Progenitor cell of endocrine pancreas (in vitro differentiated cells): ENCODE measurements at regions not wholly inside any gene's neighbourhood (a gene's known extent, or its start where the extent isn't known, plus 50 kb on each side); places are given as distances from the start of the nearest gene placed in this dataset.

Experiments
- DNase-seq: peaks from one replicate; pipeline ENCODE4 v3.0.0; 2021; ENCODE audit warnings: low spot score; ENCODE audit not compliant: unreplicated experiment
- H3K27ac Mint-ChIP-seq: 2 replicates; pipeline ENCODE4 v1.8.0; 2021; ENCODE audit warnings: mild to moderate bottlenecking, moderate library complexity, mixed read lengths
- H3K27me3 Mint-ChIP-seq: 2 replicates; pipeline ENCODE4 v1.8.0; 2021; ENCODE audit warnings: mixed read lengths
- H3K36me3 Mint-ChIP-seq: 2 replicates; pipeline ENCODE4 v1.8.0; 2022; ENCODE audit warnings: mixed read lengths; ENCODE audit not compliant: insufficient read depth
- H3K4me1 Mint-ChIP-seq: 2 replicates; pipeline ENCODE4 v1.8.0; 2021; ENCODE audit warnings: low read depth, mixed read lengths
- H3K4me3 Mint-ChIP-seq: 2 replicates; pipeline ENCODE4 v1.8.0; 2021; ENCODE audit warnings: low read depth, mild to moderate bottlenecking, moderate library complexity, mixed read lengths
- H3K9me3 Mint-ChIP-seq: 2 replicates; pipeline ENCODE4 v1.8.0; 2021; ENCODE audit warnings: low read depth, mixed read lengths
- CTCF ChIP-seq: fragments of 200-600 bp; sonication (generic); IDR thresholded peaks from one replicate; pipeline ENCODE4 v1.5.0; 2021; ENCODE audit warnings: antibody characterized with exemption, mild to moderate bottlenecking; ENCODE audit not compliant: unreplicated experiment

DNA sequence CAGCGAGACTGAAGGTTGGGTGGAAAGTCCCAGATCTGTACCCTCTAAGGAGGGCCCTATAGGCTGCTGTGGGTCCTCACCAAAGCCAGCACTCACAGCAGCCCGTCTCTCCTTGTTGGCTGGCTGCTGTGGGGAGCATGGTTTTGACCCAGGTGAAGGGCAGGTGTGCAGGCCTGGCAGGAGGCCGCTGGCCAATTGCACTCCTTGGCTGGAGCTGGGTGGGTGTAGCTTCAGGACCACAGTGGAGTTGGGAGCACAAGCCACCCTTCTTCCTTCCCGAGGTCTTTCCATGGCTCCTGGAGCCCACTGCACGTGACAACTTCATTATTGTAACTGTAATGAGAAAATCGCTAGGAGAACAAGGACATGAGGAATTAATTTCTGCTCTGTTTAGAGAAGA is 287.7 kb upstream of the FOXQ1 start:
- TF ChIP-seq CTCF = no peak
- H3K4me1 Mint-ChIP-seq = no peaks in the 10 kb centered on the region
- DNase-seq = no peak
- H3K27me3 Mint-ChIP-seq = peaks cover 28% of the 10 kb centered on the region
- no peak overlapping the region for H3K27ac Mint-ChIP-seq
- no peak overlapping the region for H3K4me3 Mint-ChIP-seq
- H3K36me3 Mint-ChIP-seq = no peaks in the 10 kb centered on the region
- peaks cover 10% of the 10 kb centered on the region for H3K9me3 Mint-ChIP-seq

- DNase-seq = no peak
Measured at GRCh38 chr6:1023229-1023628, 288.7 kb upstream of the FOXQ1 start.

GRCh38 chr6:1022719-1023118 is 289.2 kb upstream of the FOXQ1 start:
- TF ChIP-seq CTCF = no peak
- Mint-ChIP-seq H3K36me3 (no peaks in the 10 kb centered on the region), H3K4me1 (no peaks in the 10 kb centered on the region), H3K4me3 (no peak overlapping the region), H3K27ac (no peak overlapping the region), H3K9me3 (peaks cover 10% of the 10 kb centered on the region), H3K27me3 (peaks cover 28% of the 10 kb centered on the region)
- DNase-seq = no peak

More at GRCh38 chr6:1023229-1023628, 288.7 kb upstream of the FOXQ1 start:
- Mint-ChIP-seq H3K4me3 (no peak overlapping the region), H3K27ac (no peak overlapping the region), H3K9me3 (peaks cover 10% of the 10 kb centered on the region), H3K36me3 (no peaks in the 10 kb centered on the region), H3K27me3 (peaks cover 28% of the 10 kb centered on the region), H3K4me1 (no peaks in the 10 kb centered on the region)
- TF ChIP-seq CTCF = no peak

GRCh38 chr6:1020837-1021236 is 291.1 kb upstream of the FOXQ1 start:
- Mint-ChIP-seq H3K4me3 (no peak overlapping the region), H3K27ac (no peak overlapping the region), H3K36me3 (no peaks in the 10 kb centered on the region), H3K9me3 (peaks cover 10% of the 10 kb centered on the region), H3K4me1 (no peaks in the 10 kb centered on the region), H3K27me3 (peaks cover 13% of the 10 kb centered on the region)
- TF ChIP-seq CTCF = no peak
- DNase-seq = no peak

DNA sequence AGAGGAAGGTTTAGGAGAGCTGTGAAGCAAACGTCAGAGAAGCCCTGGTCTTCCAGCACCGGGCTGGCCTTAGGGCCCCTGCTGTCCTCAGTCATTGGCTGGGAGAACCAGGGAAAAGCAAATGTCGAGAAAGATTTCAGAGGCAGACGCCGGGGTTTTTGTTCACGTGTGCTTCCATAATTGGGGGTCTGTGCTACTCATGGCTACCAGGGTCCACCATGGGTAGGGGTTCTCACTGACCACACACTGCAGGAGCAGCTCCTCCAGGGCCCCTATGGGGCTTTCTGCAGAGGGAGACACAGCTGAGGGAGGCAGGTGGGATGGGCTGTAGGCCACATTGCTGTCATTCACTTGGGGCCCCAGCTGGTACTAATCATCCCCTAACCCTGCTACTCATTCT is 291.8 kb upstream of the FOXQ1 start:
- no peak for DNase-seq
- Mint-ChIP-seq H3K9me3 (peaks cover 10% of the 10 kb centered on the region), H3K27ac (no peak overlapping the region), H3K4me1 (no peaks in the 10 kb centered on the region), H3K27me3 (peaks cover 13% of the 10 kb centered on the region), H3K36me3 (no peaks in the 10 kb centered on the region), H3K4me3 (no peak overlapping the region)
- TF ChIP-seq CTCF = no peak
